ENCODE measurements at regions not wholly inside any gene's neighbourhood (a gene's known extent, or its start where the extent isn't known, plus 50 kb on each side); places are given as distances from the start of the nearest gene placed in this dataset.

DNA sequence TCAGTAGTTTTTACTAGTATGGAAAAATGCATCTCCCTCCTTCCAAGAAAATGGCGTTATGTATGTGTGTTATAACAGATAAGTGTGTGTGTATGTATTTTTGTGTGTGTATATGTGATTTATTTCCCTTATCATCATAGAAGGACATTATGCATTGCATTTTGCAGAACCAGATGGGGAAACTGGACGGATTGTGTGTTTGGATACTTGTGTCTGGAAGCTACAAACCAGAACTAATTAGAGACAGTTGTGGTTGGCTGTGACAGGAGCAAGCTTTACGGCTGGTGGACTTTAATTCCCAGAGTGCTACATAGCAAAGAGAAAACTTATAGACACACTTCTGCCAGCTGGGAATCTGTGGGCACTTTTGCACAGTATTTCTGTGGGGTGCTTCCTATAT is 162.5 kb downstream of the RWDD3 start:
- Histone ChIP-seq H3K4me3 (no peak overlapping the region), H3K27me3 (no peaks in the 10 kb centered on the region), H3K36me3 (no peaks in the 10 kb centered on the region), H3K9me3 (no peaks in the 10 kb centered on the region)
- no peak for DNase-seq

- Histone ChIP-seq H3K4me3 (no peak overlapping the region), H3K9me3 (no peaks in the 10 kb centered on the region), H3K36me3 (no peaks in the 10 kb centered on the region), H3K27me3 (no peaks in the 10 kb centered on the region)
- DNase-seq: no peak
Observed at GRCh38 chr1:95402780-95403179, 168.8 kb downstream of the RWDD3 start.

- Histone ChIP-seq H3K9me3 (no peaks in the 10 kb centered on the region), H3K36me3 (no peaks in the 10 kb centered on the region)
- DNase-seq: no peak
Observed at GRCh38 chr1:95406279-95406678, 172.3 kb downstream of the RWDD3 start.

GRCh38 chr1:95407131-95407885 is 173.3 kb downstream of the RWDD3 start:
- no peaks in the 10 kb centered on the region for H3K27me3 ChIP-seq
- no peaks in the 10 kb centered on the region for H3K9me3 ChIP-seq
- no peak for DNase-seq

More at GRCh38 chr1:95406279-95406678, 172.3 kb downstream of the RWDD3 start:
- no peak overlapping the region for H3K4me3 ChIP-seq
- no peaks in the 10 kb centered on the region for H3K27me3 ChIP-seq

GRCh38 chr1:95407886-95408291 is 173.9 kb downstream of the RWDD3 start:
- no peaks in the 10 kb centered on the region for H3K27me3 ChIP-seq
- H3K36me3 ChIP-seq: no peaks in the 10 kb centered on the region
- H3K4me3 ChIP-seq: no peak overlapping the region
- no peak for DNase-seq
- H3K9me3 ChIP-seq: no peaks in the 10 kb centered on the region

More at GRCh38 chr1:95407131-95407885, 173.3 kb downstream of the RWDD3 start:
- no peaks in the 10 kb centered on the region for H3K36me3 ChIP-seq
- no peak overlapping the region for H3K4me3 ChIP-seq

DNA sequence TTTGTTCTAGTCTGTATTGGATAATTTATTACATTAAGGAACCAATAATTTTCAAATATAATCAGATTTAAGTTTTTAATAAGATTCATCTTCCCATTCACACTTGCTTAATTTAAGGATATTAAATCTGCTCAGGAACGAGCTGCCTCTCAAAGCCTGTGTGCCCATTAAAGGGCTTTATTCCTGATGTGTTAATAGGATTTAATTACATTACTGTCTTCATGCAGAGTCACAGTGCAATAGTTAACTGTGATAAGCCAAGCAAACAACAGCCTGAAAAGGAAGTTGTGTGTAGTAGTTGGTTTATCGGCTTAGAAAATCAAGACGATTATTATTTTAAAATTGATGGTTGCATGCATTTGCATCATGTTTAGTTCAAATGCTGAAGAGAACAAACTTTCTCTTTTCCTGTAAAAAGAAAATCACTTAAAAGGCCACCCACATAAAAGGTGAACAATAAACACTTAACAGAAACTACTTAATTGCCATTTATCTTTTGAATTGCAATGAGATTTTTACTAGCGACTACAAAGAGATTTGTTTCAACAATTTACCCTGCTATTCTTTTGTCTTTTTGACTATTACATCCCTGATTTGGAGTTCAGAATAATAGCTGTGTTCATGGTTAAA is 174.6 kb downstream of the RWDD3 start:
- Histone ChIP-seq H3K9me3 (no peaks in the 10 kb centered on the region), H3K36me3 (no peaks in the 10 kb centered on the region), H3K27me3 (no peaks in the 10 kb centered on the region), H3K4me3 (no peak overlapping the region)
- DNase-seq: no peak

DNA sequence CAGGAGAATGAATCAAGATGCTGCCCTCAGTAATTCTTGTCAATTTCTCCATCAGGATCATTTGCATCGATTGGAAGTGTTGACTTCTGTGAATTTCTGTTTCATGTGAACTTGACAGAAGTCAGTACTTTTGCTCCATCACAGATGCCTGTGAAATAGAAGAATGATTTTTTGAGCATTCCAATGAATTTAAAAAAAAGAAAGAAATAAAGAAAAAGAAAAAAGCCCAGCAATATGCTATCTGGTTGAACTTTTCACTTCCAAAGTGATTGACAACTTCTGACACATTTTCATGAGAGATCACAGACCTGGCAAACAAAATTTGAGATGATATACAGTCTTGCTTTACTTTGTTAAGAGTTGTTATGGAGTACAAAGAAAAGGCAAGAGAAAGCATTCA is 175.3 kb downstream of the RWDD3 start:
- H3K4me3 ChIP-seq: no peak overlapping the region
- no peaks in the 10 kb centered on the region for H3K9me3 ChIP-seq
- H3K27me3 ChIP-seq: no peaks in the 10 kb centered on the region
- H3K36me3 ChIP-seq: no peaks in the 10 kb centered on the region
- no peak for DNase-seq

DNA sequence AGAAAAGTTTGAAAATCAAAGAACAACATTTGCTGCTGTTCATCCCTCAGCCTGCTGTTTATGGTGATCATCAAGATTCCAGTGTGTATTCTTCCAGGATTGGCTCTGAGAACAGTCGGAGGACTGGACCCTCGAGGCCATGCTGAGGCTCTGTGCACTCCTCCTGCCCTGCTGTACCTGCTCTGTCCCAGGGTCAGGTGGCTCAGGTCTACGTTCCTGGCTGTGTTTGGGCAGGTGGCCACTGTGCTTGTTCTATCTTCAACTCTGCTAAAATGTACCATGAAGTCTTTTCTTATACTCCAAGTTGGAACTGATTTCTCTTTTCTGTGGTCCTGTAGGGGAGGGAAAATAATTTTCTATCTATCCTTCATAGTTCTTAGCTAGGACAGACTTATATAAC is 175.9 kb downstream of the RWDD3 start:
- Histone ChIP-seq H3K9me3 (no peaks in the 10 kb centered on the region), H3K36me3 (no peaks in the 10 kb centered on the region), H3K4me3 (no peak overlapping the region), H3K27me3 (no peaks in the 10 kb centered on the region)
- DNase-seq: no peak

- no peak overlapping the region for H3K4me3 ChIP-seq
- no peak for DNase-seq
- no peaks in the 10 kb centered on the region for H3K36me3 ChIP-seq
- no peaks in the 10 kb centered on the region for H3K27me3 ChIP-seq
- H3K9me3 ChIP-seq: no peaks in the 10 kb centered on the region
Observed at GRCh38 chr1:95415146-95415545, 181.1 kb downstream of the RWDD3 start.

GRCh38 chr1:95426772-95427171 is 192.8 kb downstream of the RWDD3 start:
- H3K27me3 ChIP-seq: no peaks in the 10 kb centered on the region
- DNase-seq: no peak
- H3K4me3 ChIP-seq: no peak overlapping the region
- H3K9me3 ChIP-seq: no peaks in the 10 kb centered on the region
- H3K36me3 ChIP-seq: no peaks in the 10 kb centered on the region

DNA sequence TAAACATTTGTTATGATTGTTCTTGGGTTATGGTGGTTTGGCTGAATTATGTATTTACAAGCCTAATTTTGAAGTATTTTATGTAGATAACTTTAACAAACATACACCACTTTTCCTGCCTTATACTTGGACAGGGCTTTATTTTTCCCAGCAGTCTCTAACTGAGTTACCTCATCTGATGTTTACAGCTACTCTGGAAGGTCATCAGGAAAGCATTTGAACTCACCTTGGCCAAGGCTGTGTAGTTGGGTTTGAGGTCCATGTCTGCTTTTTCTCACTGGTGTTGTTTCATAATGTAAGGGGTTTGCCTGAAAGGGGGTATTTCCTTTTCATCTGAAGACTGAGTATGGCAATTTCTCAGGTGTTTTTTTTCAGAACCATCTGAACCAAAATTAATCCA is 193.5 kb downstream of the RWDD3 start:
- Histone ChIP-seq H3K4me3 (no peak overlapping the region), H3K36me3 (no peaks in the 10 kb centered on the region), H3K9me3 (no peaks in the 10 kb centered on the region), H3K27me3 (no peaks in the 10 kb centered on the region)
- DNase-seq: no peak

DNA sequence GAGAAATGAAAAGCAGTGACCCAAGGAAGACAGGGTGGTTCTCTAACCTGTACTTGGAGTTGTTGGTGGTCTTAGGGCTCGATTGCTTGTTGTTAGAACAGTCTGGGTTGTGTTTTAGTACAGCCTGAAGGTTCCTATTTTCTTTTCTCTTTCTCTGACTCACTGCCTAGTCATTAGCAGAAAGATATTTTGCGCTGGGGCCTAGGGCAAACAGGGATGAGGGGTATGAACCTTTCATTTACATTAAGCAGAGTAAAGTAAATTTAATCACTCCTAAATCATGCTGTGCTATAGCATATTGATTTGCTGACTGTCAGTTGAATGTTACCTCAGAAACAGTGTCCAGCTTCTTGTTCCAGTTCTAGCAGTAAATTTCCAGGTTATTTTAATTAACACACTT is 197.2 kb downstream of the RWDD3 start:
- no peaks in the 10 kb centered on the region for H3K36me3 ChIP-seq
- H3K27me3 ChIP-seq: no peaks in the 10 kb centered on the region
- no peaks in the 10 kb centered on the region for H3K9me3 ChIP-seq
- H3K4me3 ChIP-seq: no peak overlapping the region
- DNase-seq: no peak

DNA sequence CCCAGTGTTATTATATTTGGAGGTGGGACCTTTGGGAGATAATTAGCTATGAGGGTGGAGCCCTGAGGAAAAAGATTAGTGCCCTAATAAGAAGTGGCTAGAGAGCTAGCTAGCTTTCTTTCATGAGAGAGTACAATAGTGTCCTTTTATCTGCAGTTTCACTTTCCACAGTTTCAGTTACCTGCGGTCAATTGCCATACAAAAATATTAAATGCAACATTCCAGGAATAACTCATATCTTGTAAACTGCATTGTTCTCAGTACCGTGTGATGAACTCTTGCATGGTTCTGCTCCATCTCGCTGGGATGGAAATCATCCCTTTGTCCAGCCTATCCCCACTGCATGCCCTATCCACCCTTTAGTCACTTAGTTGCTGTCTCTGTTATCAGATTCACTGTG is 201.6 kb downstream of the RWDD3 start:
- Histone ChIP-seq H3K36me3 (no peaks in the 10 kb centered on the region), H3K9me3 (no peaks in the 10 kb centered on the region), H3K4me3 (no peak overlapping the region), H3K27me3 (no peaks in the 10 kb centered on the region; the same call in 1 of the 2 replicates)
- DNase-seq: no peak

DNA sequence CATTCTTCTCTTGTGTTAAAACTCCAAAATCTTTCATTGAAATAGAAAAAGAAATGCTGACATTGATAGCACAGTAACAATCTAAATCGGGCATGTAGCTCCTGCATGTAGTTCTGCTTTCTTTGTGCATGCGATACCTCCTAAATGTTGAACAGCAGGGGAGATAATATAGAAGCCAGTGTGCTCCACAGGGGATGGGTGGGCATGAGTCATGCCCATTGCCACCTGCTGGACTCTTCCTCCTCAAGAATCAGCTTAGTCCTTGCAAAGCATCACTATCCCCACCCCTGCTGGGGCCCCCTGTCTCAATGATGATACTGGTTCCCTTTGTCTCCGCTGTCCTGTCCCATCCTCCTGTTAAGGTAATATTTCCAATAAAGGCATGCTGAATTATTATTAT is 203.0 kb downstream of the RWDD3 start:
- Histone ChIP-seq H3K9me3 (no peaks in the 10 kb centered on the region), H3K27me3 (no peaks in the 10 kb centered on the region; the same call in 1 of the 2 replicates), H3K4me3 (no peak overlapping the region), H3K36me3 (no peaks in the 10 kb centered on the region)
- no peak for DNase-seq

DNA sequence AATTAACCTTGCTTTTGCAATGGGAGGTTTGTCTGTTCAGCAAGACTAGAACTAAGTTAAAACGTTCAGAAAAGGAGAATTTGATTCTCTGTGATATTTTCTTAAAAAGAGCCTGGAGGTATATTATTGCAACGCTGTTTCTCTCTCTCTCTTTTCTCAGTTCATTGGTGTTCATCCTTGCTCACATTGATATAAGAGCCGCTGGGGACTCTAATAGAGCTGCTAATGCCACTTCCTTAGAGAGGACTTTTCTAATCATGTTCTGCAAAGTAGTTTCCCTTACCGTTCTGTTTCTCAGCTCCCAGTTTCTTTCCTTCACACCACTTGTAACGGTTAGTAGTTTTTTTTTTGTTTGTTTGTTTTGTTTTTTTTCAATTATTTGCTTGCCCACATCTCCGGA is 203.8 kb downstream of the RWDD3 start:
- H3K9me3 ChIP-seq: no peaks in the 10 kb centered on the region
- no peak for DNase-seq
- H3K36me3 ChIP-seq: no peaks in the 10 kb centered on the region
- no peak overlapping the region for H3K4me3 ChIP-seq
- H3K27me3 ChIP-seq: no peaks in the 10 kb centered on the region; the same call in 1 of the 2 replicates

DNA sequence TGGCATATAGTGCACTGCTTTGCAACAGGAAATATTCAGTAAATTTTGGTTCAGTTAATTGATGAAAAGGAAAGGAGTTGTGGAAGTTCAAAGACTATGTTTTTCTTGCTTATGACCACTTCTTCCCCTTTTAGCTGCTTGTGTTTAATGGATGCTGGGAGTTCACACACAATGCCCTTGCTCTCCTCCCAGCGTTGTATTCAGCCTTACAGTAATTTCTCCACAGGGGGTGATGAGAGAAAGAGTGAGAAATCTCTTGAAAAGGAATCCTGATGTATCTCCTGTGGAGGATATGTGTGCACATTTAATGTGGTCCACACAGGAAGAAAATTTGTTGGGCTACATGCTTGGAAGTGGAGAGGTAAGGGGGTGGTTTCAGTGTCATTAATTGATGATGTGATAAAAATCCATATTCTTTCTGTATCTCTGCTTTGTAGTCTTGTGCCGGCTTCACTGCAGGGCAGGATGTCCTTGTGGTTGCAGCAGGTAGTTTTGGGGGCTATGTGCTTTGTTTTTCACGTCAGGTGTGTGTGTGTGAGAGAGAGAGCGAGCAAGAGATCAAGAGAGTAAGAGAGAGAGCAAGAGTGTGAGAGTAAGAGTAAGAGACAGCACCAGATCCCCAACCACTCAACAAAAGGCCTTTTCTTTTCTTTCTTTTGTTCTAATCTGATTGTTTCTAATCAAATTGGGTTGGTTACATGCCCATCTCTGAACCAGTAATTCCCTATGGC is 204.4 kb downstream of the RWDD3 start:
- H3K9me3 ChIP-seq: no peaks in the 10 kb centered on the region
- H3K4me3 ChIP-seq: no peak overlapping the region
- no peaks in the 10 kb centered on the region for H3K36me3 ChIP-seq
- H3K27me3 ChIP-seq: no peaks in the 10 kb centered on the region; the same call in 1 of the 2 replicates
- no peak for DNase-seq

DNA sequence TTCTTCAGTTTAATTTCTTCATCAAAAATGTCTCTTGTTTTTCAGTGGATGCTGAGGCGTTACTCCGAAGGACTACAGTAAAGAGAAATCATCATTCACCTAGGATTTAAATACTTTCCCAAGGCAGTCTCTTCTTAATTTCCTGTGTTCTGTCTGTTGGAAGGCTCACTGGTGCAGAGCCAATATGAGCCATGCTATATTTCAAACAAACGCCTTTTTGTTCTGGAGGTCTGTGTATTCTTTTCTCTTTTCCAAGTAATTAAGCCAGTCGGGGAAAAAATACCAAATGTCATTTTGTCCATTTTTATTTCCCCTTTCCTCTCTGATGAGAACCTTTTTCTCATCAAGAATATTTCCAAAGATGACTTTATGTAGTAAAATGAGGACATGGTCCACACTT is 206.5 kb downstream of the RWDD3 start:
- DNase-seq: no peak

More for the DNA sequence above, 206.5 kb downstream of the RWDD3 start:
- Histone ChIP-seq H3K9me3 (no peaks in the 10 kb centered on the region), H3K4me3 (no peak overlapping the region), H3K36me3 (no peaks in the 10 kb centered on the region), H3K27me3 (no peaks in the 10 kb centered on the region; the same call in 1 of the 2 replicates)

All from MG63 (cell line).